GM21717 (cell line): ENCODE measurements at regions not wholly inside any gene's neighbourhood (a gene's known extent, or its start where the extent isn't known, plus 50 kb on each side); places are given as distances from the start of the nearest gene placed in this dataset.

Experiments used
- ATAC-seq: cut with Tn5 transposase; IDR thresholded peaks from one replicate; pipeline ENCODE4 v1.9.1; 2021; ENCODE audit warnings: mild to moderate bottlenecking, moderate library complexity; ENCODE audit not compliant: unreplicated experiment

DNA sequence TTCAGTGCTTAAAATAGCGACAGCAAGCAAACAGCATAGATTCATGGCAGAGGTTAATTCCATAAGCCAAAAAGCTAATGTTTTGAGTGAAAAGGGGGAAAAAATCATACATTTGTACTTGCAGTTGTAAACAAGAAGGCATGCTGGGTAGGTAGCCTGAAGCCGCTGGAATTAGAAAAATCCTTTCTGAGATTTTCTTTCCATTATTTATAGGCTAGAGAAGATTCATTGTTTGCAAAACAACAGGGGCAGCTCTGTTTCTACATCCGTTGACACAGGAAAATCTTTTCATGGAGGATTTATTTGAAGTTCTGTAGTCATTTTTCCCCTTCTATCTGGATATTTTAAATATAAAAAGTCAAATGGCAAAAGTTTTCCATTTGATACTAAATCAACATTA, 843.9 kb downstream of the QKI start:
- ATAC-seq, result no peak

DNA sequence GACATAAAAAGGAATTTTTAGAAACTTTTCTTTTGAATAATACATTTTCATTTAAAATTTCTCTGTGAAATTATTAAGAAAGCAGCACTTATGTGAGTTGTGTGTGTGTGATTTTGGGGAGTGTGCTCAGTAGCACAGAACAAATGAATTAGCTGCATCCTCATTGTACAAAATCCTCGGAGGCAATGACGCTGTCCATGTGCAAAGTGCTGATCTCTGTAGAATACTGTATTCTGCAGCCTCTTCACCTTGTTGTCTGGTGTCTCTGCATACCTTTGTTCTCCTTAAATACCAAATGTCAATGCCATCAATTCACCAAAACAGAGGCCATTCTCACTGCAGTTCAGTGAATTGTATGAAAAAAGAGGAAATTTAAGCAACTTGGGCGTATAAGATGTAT, 838.4 kb downstream of the QKI start:
- no peak for ATAC-seq

DNA sequence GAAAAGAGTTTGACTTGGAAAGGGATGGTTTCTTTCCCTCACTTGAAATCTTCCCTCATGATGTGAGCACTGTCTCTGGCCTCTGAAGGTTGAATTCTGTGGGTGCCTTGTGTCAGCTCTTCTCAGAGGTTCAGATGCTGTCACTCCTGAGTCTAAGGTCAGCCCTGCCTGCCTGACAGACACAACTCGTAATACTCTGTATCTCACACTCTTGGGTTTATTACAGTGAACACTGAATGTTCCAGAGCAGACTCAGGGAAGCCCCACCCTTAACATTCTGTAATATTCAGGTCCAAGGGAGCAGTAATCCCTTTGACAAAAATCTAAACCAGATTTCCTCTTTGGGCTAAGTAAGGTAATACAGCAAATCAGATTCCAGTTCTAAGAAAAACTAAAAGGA, 837.8 kb downstream of the QKI start:
- no peak for ATAC-seq

DNA sequence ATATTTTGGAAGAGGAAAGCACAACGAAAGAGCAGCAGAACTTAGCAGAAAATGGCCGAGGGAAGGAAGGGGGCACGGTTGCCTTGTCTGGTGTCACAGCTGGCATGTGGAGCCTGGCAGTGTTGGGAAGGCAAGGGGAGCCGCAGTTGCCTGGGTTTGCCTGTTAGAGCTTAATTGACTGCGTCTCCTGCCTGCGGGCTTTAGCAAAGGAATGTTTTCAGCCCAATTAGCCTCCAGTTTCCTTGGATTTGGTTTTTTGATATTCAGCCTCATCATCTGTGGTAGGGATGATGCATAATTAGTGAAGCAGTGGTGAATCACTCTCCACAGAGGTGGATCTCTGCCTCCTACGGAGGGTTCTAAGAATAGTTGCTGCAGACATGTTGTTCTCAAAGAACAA, 832.6 kb downstream of the QKI start:
- no peak for ATAC-seq

DNA sequence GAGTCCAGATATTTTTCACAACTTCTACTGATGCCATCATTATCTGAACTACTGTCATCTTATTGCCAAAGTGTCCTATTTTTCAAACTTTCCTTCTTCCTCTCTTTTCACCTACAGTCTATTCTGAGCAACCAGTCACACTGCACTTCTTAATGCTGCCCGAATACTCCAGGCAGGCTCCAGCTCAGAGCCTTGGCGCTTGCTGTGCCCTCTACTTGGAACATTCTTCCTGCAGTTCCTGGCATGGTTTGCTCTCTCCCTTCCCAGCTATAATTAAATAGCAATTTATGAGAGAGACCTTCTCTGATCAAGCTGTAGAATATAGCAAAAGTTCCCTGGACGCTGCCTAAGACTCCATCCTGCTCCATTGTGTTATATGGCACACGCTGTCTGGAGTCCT, 831.6 kb downstream of the QKI start:
- no peak for ATAC-seq

- no peak for ATAC-seq
These were observed 829.4 kb downstream of the QKI start for GRCh38 chr6:164243949-164244348.

GRCh38 chr6:164243012-164243610, 828.6 kb downstream of the QKI start:
- ATAC-seq, result no peak

GRCh38 chr6:164230804-164231203, 816.3 kb downstream of the QKI start:
- no peak for ATAC-seq

DNA sequence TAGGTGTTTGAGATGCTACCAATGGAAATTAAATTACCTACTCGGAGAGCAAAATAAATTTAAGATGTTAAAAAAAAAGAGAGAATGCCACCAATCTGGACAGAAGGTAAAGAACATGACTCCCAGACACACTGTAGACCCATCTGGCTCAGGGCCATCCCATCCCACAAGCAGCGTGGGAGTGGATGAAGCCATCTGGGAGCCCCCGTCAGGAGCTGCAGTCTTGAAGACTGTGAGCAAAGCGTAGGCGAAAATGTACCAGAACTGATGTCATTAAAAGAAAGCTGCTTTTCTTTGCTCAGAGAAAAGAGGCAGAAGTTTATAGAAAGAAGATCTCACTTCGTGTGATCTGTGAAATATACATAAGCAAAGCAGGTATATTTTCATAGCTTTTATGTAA, 815.7 kb downstream of the QKI start:
- ATAC-seq, result no peak

DNA sequence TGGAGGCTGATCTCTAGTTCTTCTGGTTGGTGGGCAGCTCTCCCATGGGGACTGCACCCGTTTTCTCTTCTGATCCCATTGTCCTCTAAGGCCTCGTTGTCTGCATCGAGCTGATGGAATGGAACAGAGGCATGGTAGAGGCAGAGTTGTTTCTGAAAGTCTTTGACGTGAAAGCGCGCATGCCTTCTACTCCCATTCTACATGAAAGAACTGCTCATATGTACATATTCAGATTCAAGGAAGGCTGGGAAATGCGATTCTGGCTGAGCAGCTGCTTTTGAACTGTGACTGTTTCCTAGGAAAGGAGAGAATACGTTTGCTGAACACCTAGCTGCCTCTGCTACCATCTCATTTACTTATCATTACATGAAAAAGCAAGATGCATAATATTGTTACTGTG, 815.2 kb downstream of the QKI start:
- no peak for ATAC-seq

DNA sequence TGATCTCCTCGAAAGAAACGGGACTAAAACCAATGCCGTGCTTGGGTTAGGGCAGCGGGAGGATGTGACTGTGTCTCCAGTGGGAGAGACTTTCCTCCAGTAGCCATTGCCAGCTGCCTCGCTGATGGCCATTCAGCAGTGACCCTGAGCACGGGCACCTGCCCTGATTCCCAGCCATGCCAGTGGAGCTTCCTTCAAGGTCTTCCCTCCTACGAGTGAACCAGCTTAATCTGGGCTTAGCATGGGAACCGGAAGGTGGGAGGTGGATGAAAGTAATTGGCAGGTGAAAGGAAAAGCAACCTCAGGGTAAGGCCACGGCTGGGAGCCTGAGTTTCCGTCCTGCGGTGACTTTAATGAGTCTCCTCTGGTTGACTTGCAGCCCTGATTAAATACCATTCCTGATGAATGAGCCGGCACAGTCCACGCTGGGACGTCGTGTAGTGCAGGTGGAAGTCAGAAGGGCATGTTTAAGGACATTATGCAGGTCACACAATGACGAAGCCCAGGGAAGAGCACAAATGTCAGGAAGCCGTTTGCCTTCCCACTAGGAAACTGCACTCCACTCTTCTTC, 813.5 kb downstream of the QKI start:
- ATAC-seq, result no peak

DNA sequence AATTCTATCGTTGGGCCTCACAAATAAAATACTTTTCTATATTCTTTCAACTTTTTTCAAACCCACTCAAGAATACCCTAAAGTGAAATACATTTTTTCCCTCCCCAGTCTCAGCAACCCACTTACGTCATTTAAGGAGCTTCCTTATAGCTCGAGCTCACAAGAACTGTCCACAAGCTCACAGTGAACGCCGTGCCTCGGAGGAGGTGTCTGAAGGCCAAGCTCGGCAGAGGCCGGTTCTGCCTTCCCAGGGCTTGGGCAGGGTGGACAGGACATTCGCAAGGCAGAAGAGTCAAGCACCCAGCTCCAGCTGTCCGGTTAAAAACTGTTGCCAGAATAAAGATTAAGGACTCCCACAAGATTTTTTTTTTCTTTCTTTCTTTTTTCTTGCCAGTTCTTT, 802.3 kb downstream of the QKI start:
- no peak for ATAC-seq

GRCh38 chr6:164216368-164216767, 801.9 kb downstream of the QKI start:
- ATAC-seq, result no peak

DNA sequence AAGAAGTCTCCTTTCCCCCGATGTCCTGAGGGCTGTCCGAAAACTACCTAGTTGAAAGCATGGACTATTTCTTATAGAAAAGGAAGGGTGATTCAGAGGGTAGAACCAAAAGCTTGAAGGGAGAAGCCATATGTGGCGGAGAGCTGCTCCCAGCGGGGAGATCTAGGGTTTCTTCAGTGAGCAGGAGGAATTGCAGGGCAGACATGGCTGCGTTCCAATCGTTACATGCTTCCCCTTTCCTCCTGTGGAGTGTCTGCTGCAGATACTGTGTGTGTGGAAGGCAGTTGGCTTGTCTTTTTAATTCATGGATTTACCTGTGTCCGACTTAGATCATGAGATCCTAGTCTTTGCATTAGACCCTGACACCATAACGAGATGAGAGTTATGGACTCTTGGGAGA, 799.5 kb downstream of the QKI start:
- ATAC-seq, result no peak

DNA sequence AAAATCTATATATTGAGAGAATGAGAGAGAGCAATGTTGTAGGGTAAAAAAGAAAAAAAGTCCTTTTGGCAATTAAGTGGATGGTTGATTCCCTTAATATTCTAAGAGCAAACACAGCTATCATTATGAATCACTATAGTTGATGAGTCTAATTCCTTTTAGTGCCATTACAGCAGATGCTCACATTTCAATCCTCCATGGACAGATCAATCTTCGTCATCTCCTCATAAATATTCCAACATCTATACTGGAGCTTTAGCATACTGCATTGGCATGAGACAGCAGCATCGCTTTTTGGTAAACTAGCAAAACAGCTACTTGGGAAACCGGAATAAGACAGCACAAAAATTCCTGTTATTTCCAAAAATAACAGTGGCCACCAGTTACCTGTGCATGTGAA, 796.7 kb downstream of the QKI start:
- no peak for ATAC-seq

DNA sequence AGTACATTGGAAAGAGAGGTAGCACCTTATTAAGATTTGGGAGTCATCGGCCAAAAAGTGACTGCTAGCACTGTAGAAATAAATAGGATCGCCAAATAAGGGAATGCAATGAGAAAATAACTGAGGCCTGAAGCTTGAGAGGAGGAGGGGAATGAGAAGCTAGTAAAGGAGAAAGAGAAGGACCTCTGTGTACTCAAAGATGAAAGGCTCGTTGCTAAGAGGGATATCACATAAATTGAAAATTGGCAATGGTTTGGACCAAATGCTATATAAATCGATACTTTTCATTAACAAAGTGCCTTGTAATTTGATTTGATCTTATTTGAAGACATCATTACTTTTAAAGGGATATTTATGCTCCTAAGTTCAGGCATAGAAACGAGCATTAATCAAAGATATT, 796.3 kb downstream of the QKI start:
- ATAC-seq, result no peak

DNA sequence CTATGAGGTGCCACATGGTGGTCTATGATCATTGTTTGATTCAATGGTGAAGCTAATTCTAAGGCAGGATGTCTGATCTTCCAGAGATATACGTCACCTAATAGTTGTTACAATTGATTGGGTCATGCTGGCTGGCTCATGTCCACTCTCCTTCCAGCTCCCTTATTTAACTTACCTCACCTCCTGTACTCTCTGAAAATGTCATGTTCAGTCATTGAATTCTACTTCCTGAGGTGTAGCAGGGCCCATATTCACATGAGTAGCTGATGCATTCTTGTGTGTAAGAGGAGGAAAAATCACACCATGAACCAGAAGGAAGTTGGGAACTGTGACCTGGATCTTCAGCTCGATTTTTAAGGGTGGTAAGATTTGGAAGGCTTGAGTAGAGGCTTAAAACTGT, 795.8 kb downstream of the QKI start:
- no peak for ATAC-seq

- no peak for ATAC-seq
These were observed 793.9 kb downstream of the QKI start for GRCh38 chr6:164208371-164208770.

GRCh38 chr6:164206807-164207423, 792.4 kb downstream of the QKI start:
- ATAC-seq, result no peak

DNA sequence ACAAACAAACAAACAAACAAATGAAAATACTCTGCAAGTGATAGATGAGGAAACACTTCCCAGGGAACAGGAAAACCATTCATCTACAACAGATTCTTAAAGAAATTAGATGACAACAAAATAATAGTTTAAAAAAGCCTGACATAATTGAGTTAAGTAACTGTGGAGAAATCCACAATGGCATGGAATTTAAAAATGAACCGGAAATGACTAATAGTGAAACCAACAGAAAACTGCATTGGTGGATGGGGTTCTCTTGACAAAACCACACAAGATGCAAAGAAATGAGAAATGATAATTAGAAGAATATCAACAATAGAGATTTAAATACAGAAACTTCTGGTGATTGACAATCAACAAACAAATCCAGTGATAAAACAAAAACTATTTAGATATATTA, 785.6 kb downstream of the QKI start:
- no peak for ATAC-seq

DNA sequence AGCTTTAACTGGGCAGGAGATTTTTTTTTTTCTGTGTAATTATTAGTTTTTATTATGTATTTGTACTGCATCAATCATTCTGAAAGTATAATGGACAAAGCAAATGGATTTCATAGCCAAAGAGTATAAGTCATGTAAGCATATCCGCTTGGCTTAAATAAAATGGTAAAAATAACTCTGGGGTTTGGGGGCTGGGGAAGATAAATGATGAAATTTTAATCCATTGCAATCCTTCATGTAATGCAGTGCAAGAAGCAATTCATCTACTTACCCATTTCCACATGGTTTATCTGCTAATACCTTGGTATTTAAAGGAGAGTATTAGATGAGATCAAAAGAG, 781.4 kb downstream of the QKI start:
- no peak for ATAC-seq

DNA sequence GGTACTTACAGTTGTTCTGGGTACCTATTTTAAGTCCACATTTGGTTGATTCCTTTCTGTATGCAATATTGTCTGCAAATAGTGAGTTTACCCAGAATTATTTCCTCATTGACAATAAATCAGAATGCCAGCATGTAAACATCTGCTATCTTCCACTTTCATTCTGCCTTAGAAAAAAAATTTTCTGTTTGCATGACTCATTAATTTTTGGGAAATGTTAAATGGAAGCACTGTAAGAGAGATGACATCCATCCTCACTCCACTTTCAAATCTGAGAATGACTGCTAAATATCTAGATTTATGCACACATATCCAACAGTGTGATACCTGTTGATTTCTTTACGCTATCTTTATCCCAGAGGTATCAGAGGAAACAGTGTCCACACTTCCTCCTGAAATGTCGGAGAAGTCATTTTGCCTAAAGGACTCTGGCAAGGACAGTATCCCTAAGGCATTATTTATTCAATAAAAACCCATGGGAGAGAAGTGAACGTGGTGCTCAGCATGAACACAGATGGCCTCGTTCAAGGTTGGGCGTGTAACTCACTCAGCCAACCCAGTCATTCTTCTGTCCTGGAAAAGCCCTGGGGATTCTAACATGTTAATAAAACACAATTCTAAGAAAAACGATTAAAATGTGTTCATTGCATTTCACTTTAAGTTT, 780.9 kb downstream of the QKI start:
- no peak for ATAC-seq

- ATAC-seq, result no peak
These were observed 774.3 kb downstream of the QKI start for GRCh38 chr6:164188861-164189260.
